PFSK-1 (cell line): ENCODE measurements at regions not wholly inside any gene's neighbourhood (a gene's known extent, or its start where the extent isn't known, plus 50 kb on each side); places are given as distances from the start of the nearest gene placed in this dataset.

Experiments
- POLR2AphosphoS5 ChIP-seq: IDR thresholded peaks from 2 replicates; pipeline ENCODE4 v1.6.1; 2012; ENCODE audit warnings: low read depth, mild to moderate bottlenecking, control low read depth, low read length, moderate library complexity
- REST ChIP-seq, 2 experiments: IDR thresholded peaks; 2 replicates each; pipeline versions ENCODE4 v1.6.1 to v1.8.0; 2011 to 2012; ENCODE audit warnings: low read depth in 2 of 2, low read length in 2 of 2, control low read depth in 1 of 2, inconsistent platforms in 1 of 2, mild to moderate bottlenecking in 1 of 2, moderate library complexity in 1 of 2; ENCODE audit not compliant: insufficient read depth in 1 of 2
- SIN3A ChIP-seq: IDR thresholded peaks from 2 replicates; pipeline ENCODE4 v1.6.1; 2012; ENCODE audit warnings: mild to moderate bottlenecking, low read length, moderate library complexity, borderline replicate concordance; ENCODE audit not compliant: insufficient read depth
- TAF1 ChIP-seq: IDR thresholded peaks from 2 replicates; pipeline ENCODE4 v1.6.1; 2012; ENCODE audit warnings: low read length, control low read depth, borderline replicate concordance; ENCODE audit not compliant: insufficient read depth

GRCh38 chr21:28133116-28133515, 859.6 kb downstream of the LTN1 start:
- TF ChIP-seq SIN3A (no peak), POLR2AphosphoS5 (no peak), REST (IDR thresholded peaks at IDR 0.05; ENCODE audit: insufficient read depth in 1 of 2, low read depth in 2 of 2, low read length in 2 of 2) (no peak), TAF1 (no peak)
